DOHH2 (cell line): ENCODE measurements at regions not wholly inside any gene's neighbourhood (a gene's known extent, or its start where the extent isn't known, plus 50 kb on each side); places are given as distances from the start of the nearest gene placed in this dataset.
"Not testable (repeated sequence)": the region's sequence is repeated elsewhere in the genome, so short reads cannot be mapped to it uniquely, and the experiment has no call there.

ENCODE experiments used
- H3F3A ChIP-seq: fragments of 200-600 bp; sonication (generic), shearing (Covaris generic); 2 replicates; pipeline ENCODE4 v1.6.0; 2016; ENCODE audit warnings: antibody characterized with exemption, mild to moderate bottlenecking; ENCODE audit not compliant: control insufficient read depth, insufficient read depth
- H3K27ac ChIP-seq: fragments of 200-600 bp; sonication (generic); 2 replicates; pipeline ENCODE4 v1.5.1; 2014; ENCODE audit warnings: low read depth, mild to moderate bottlenecking, low read length, moderate library complexity
- H3K27me3 ChIP-seq: fragments of 200-600 bp; sonication (generic); 2 replicates; pipeline ENCODE4 v1.6.1; 2014; ENCODE audit warnings: mild to moderate bottlenecking, low read length, mixed read lengths; ENCODE audit not compliant: control insufficient read depth
- H3K36me3 ChIP-seq: fragments of 200-600 bp; sonication (generic); 2 replicates; pipeline ENCODE4 v1.6.1; 2014; ENCODE audit warnings: mild to moderate bottlenecking, low read length, moderate library complexity, mixed read lengths; ENCODE audit not compliant: control insufficient read depth
- H3K4me1 ChIP-seq: fragments of 200-600 bp; sonication (generic); 2 replicates; pipeline ENCODE4 v1.6.1; 2014; ENCODE audit warnings: mild to moderate bottlenecking, low read length, mixed read lengths; ENCODE audit not compliant: control insufficient read depth
- H3K4me2 ChIP-seq: fragments of 200-600 bp; sonication (generic); 2 replicates; pipeline ENCODE4 v1.6.0; 2014; ENCODE audit warnings: mild to moderate bottlenecking, low read length, moderate library complexity
- H3K4me3 ChIP-seq: fragments of 200-600 bp; sonication (generic); 2 replicates; pipeline ENCODE4 v1.5.1; 2014; ENCODE audit warnings: mild to moderate bottlenecking, low read length, mixed read lengths
- H3K79me2 ChIP-seq: fragments of 200-600 bp; sonication (generic); 2 replicates; pipeline ENCODE4 v1.6.1; 2014; ENCODE audit warnings: mild to moderate bottlenecking, low read length, mixed read lengths; ENCODE audit not compliant: control insufficient read depth
- H3K9me2 ChIP-seq: fragments of 200-600 bp; sonication (generic); replicated peaks from 2 replicates; pipeline ENCODE4 v1.6.1; 2014; ENCODE audit warnings: mild to moderate bottlenecking, low read length, mixed read lengths; ENCODE audit not compliant: control insufficient read depth
- H3K9me3 ChIP-seq: fragments of 200-600 bp; sonication (generic); 2 replicates; pipeline ENCODE4 v1.6.1; 2014; ENCODE audit warnings: antibody characterized with exemption, low read length, mixed read lengths; ENCODE audit not compliant: control insufficient read depth, insufficient read depth
- H4K20me1 ChIP-seq: fragments of 200-600 bp; sonication (generic); 2 replicates; pipeline ENCODE4 v1.6.0; 2014; ENCODE audit warnings: low read depth, mild to moderate bottlenecking, antibody characterized with exemption, low read length, moderate library complexity; ENCODE audit not compliant: control insufficient read depth, insufficient read depth
- CTCF ChIP-seq: fragments of 200-600 bp; sonication (generic); IDR thresholded peaks from one replicate; pipeline ENCODE4 v1.5.1; 2014; ENCODE audit warnings: antibody characterized with exemption, mild to moderate bottlenecking, low read depth, low read length; ENCODE audit not compliant: poor library complexity, severe bottlenecking
- EZH2phosphoT487 ChIP-seq: fragments of 200-600 bp; sonication (generic); IDR thresholded peaks from 2 replicates; pipeline ENCODE4 v1.6.1; 2017; ENCODE audit warnings: borderline replicate concordance, mild to moderate bottlenecking, antibody characterized with exemption, low read length, moderate library complexity, mixed read lengths

GRCh38 chr12:46480316-46480715 lies 107.7 kb upstream of the SLC38A2 start:
- no peaks in the 10 kb centered on the region for H3K36me3 ChIP-seq
- H3K9me3 ChIP-seq: no peaks in the 10 kb centered on the region
- H4K20me1 ChIP-seq: no peaks in the 10 kb centered on the region
- H3K9me2 ChIP-seq: no peaks in the 10 kb centered on the region
- no peaks in the 10 kb centered on the region for H3F3A ChIP-seq
- no peak for TF ChIP-seq EZH2phosphoT487
- TF ChIP-seq CTCF: no peak
- no peaks in the 10 kb centered on the region for H3K4me1 ChIP-seq
- H3K27me3 ChIP-seq: no peaks in the 10 kb centered on the region
- H3K27ac ChIP-seq: no peak overlapping the region
- H3K79me2 ChIP-seq: no peaks in the 10 kb centered on the region
- no peak overlapping the region for H3K4me2 ChIP-seq
- no peak overlapping the region for H3K4me3 ChIP-seq

- Histone ChIP-seq H3K9me3 (no peaks in the 10 kb centered on the region), H3K4me3 (no peak overlapping the region), H4K20me1 (no peaks in the 10 kb centered on the region), H3K27me3 (no peaks in the 10 kb centered on the region), H3F3A (no peaks in the 10 kb centered on the region), H3K9me2 (no peaks in the 10 kb centered on the region), H3K36me3 (no peaks in the 10 kb centered on the region), H3K4me2 (no peak overlapping the region), H3K4me1 (no peaks in the 10 kb centered on the region), H3K79me2 (no peaks in the 10 kb centered on the region), H3K27ac (no peak overlapping the region)
- no peak for TF ChIP-seq EZH2phosphoT487
Measured at GRCh38 chr12:46478123-46478522, 105.5 kb upstream of the SLC38A2 start.

GRCh38 chr12:46477541-46477940 lies 105.0 kb upstream of the SLC38A2 start:
- TF ChIP-seq EZH2phosphoT487 (no peak), CTCF (no peak)
- Histone ChIP-seq H3F3A (no peaks in the 10 kb centered on the region), H4K20me1 (no peaks in the 10 kb centered on the region), H3K4me3 (no peak overlapping the region), H3K4me1 (no peaks in the 10 kb centered on the region), H3K27ac (no peak overlapping the region), H3K4me2 (no peak overlapping the region), H3K79me2 (no peaks in the 10 kb centered on the region), H3K9me2 (no peaks in the 10 kb centered on the region), H3K36me3 (no peaks in the 10 kb centered on the region), H3K27me3 (no peaks in the 10 kb centered on the region), H3K9me3 (no peaks in the 10 kb centered on the region)

GRCh38 chr12:46475972-46476645 lies 103.5 kb upstream of the SLC38A2 start:
- H3K27ac ChIP-seq: no peak overlapping the region
- H3K4me1 ChIP-seq: no peaks in the 10 kb centered on the region
- no peaks in the 10 kb centered on the region for H3K9me3 ChIP-seq
- no peaks in the 10 kb centered on the region for H3K79me2 ChIP-seq
- no peak overlapping the region for H3K4me3 ChIP-seq
- no peaks in the 10 kb centered on the region for H3K27me3 ChIP-seq
- H3F3A ChIP-seq: no peaks in the 10 kb centered on the region
- no peaks in the 10 kb centered on the region for H3K9me2 ChIP-seq
- H3K4me2 ChIP-seq: no peak overlapping the region
- no peaks in the 10 kb centered on the region for H3K36me3 ChIP-seq
- H4K20me1 ChIP-seq: no peaks in the 10 kb centered on the region
- no peak for TF ChIP-seq EZH2phosphoT487
- no peak for TF ChIP-seq CTCF

GRCh38 chr12:46474385-46474784 lies 101.8 kb upstream of the SLC38A2 start:
- not testable (repeated sequence) for H3K27me3 ChIP-seq, H3K79me2 ChIP-seq, H4K20me1 ChIP-seq, H3K27ac ChIP-seq, H3K4me3 ChIP-seq, H3K4me2 ChIP-seq, H3K4me1 ChIP-seq, H3F3A ChIP-seq, H3K9me3 ChIP-seq, H3K36me3 ChIP-seq, H3K9me2 ChIP-seq
